HepG2 (cell line): ENCODE measurements at regions not wholly inside any gene's neighbourhood (a gene's known extent, or its start where the extent isn't known, plus 50 kb on each side); places are given as distances from the start of the nearest gene placed in this dataset.

ENCODE experiments used
- ATAC-seq: fragments of 200-7000 bp; cut with Tn5 transposase; 3 replicates; pipeline ENCODE4 v1.9.1; 2020; ENCODE audit warnings: mild to moderate bottlenecking, moderate library complexity
- BruUV-seq: library from RNA; stranded (reverse); fragments of 400-500 nt; replicated peaks from 2 replicates; lab custom pipeline; 2021; lab: Mats Ljungman, UMichigan
- CTCF ChIA-PET: fragments of 300-600 bp; formaldehyde crosslinking; extraction: SDS; loops from one replicate; lab custom pipeline; 2021; ENCODE audit warnings: low total read pairs, inconsistent platforms, low intra/inter-chr PET ratio; lab: Yijun Ruan, JAX
- POLR2A ChIA-PET: fragments of 350-600 bp; sonication (Branson Sonifier 250); formaldehyde crosslinking; loops from one replicate; lab custom pipeline; 2020; ENCODE audit warnings: antibody characterized with exemption, inconsistent platforms; lab: Yijun Ruan, JAX
- DNase-seq: peaks from one replicate; pipeline ENCODE4 v3.0.0-alpha.2; 2015; ENCODE audit warnings: low spot score
- FAIRE-seq: peaks from 3 replicates; lab custom pipeline; 2011; peaks lifted over from hg19 to GRCh38; lab: Jason Lieb, UNC
- H2AFZ ChIP-seq: one replicate; pipeline ENCODE4 v1.6.1; 2011; ENCODE audit warnings: low read length, inconsistent platforms
- H3K27ac ChIP-seq: fragments of 300-600 bp; 3 replicates; pipeline ENCODE4 v1.8.0; 2011; ENCODE audit warnings: mixed run types, mild to moderate bottlenecking, mixed read lengths, low read length, inconsistent platforms; ENCODE audit not compliant: insufficient read depth; ENCODE audit errors: extremely low read length
- H3K27me3 ChIP-seq, 2 experiments: fragments of 200-600 bp in 1 of 2; 2 replicates in 1 of 2; 3 replicates in 1 of 2; pipeline versions ENCODE4 v1.6.0 to v1.8.0; 2011; ENCODE audit warnings: low read length in 2 of 2, mild to moderate bottlenecking in 2 of 2, moderate library complexity in 2 of 2, inconsistent platforms in 1 of 2; ENCODE audit not compliant: insufficient read depth in 2 of 2, control insufficient read depth in 1 of 2
- H3K36me3 ChIP-seq, 2 experiments: fragments of 200-600 bp in 1 of 2; replicated peaks in 1 of 2; 2 replicates in 1 of 2; 3 replicates in 1 of 2; pipeline versions ENCODE4 v1.5.1 to v1.8.0; 2011; ENCODE audit warnings: low read length in 2 of 2, inconsistent platforms in 1 of 2; ENCODE audit not compliant: insufficient read depth in 2 of 2, control insufficient read depth in 1 of 2
- H3K4me1 ChIP-seq: 2 replicates; pipeline ENCODE4 v1.5.1; 2012; ENCODE audit warnings: low read length, inconsistent platforms; ENCODE audit not compliant: insufficient read depth
- H3K4me2 ChIP-seq: 2 replicates; pipeline ENCODE4 v1.6.0; 2011; ENCODE audit warnings: low read depth, low read length, inconsistent platforms
- H3K4me3 ChIP-seq, 3 experiments: fragments of 200-600 bp in 1 of 3; sonication (generic), shearing (Covaris generic) in 1 of 3; replicated peaks in 1 of 3; 2 replicates each; pipeline ENCODE4 v1.5.1; 2011 to 2016; ENCODE audit warnings: low read length in 3 of 3, inconsistent platforms in 2 of 3, low read depth in 2 of 3, mild to moderate bottlenecking in 2 of 3, control low read depth in 1 of 3, mixed read lengths in 1 of 3; ENCODE audit not compliant: insufficient read depth in 1 of 3
- H3K79me2 ChIP-seq: one replicate; pipeline ENCODE4 v1.6.1; 2011; ENCODE audit warnings: low read length, inconsistent platforms; ENCODE audit not compliant: insufficient read depth
- H3K9ac ChIP-seq: 2 replicates; pipeline ENCODE4 v1.6.0; 2011; ENCODE audit warnings: mild to moderate bottlenecking, low read depth, low read length, inconsistent platforms; ENCODE audit not compliant: insufficient read depth
- H3K9me3 ChIP-seq: 2 replicates; pipeline ENCODE4 v1.5.1; 2012; ENCODE audit warnings: mild to moderate bottlenecking, low read length
- H4K20me1 ChIP-seq: 2 replicates; pipeline ENCODE4 v1.6.0; 2011; ENCODE audit warnings: inconsistent platforms, mild to moderate bottlenecking, low read length, moderate library complexity; ENCODE audit not compliant: insufficient read depth
- FOXK1 ChIP-seq: sonication (generic); formaldehyde crosslinking; IDR thresholded peaks from 2 replicates; pipeline ENCODE4 v1.4.0; 2020; ENCODE audit warnings: low read depth, missing genetic modification reagents, borderline replicate concordance
- KDM3A ChIP-seq: IDR thresholded peaks from 2 replicates; pipeline ENCODE4 v1.6.1; 2018; ENCODE audit warnings: low read depth, missing compliant biosample characterization
- KLF12 ChIP-seq: sonication (generic); formaldehyde crosslinking; IDR thresholded peaks from 2 replicates; pipeline ENCODE4 v1.4.0; 2020; ENCODE audit warnings: missing genetic modification reagents, borderline replicate concordance
- STAG1 ChIP-seq: sonication (generic); formaldehyde crosslinking; IDR thresholded peaks from 2 replicates; pipeline ENCODE4 v1.4.0; 2020; ENCODE audit warnings: missing genetic modification reagents
- SYNCRIP ChIP-seq: fragments of 200-400 bp; formaldehyde crosslinking; IDR thresholded peaks from 2 replicates; pipeline ENCODE4 v1.6.1; 2018; ENCODE audit warnings: mild to moderate bottlenecking, low read depth, low read length; ENCODE audit not compliant: insufficient read depth
- XRCC5 ChIP-seq: fragments of 200-400 bp; formaldehyde crosslinking; optimal IDR thresholded peaks from 2 replicates; pipeline ENCODE3; 2017; ENCODE audit warnings: mild to moderate bottlenecking, low read length
- ZC3H13 ChIP-seq: sonication (generic); formaldehyde crosslinking; IDR thresholded peaks from 2 replicates; pipeline ENCODE4 v1.8.1; 2023; ENCODE audit warnings: mild to moderate bottlenecking, missing genetic modification reagents, moderate library complexity
- ZFP37 ChIP-seq: sonication (generic); formaldehyde crosslinking; IDR thresholded peaks from 2 replicates; pipeline ENCODE4 v1.4.0; 2020; ENCODE audit warnings: missing genetic modification reagents, borderline replicate concordance
- ZNF572 ChIP-seq: sonication (generic); formaldehyde crosslinking; IDR thresholded peaks from 2 replicates; pipeline ENCODE4 v1.5.1; 2020; ENCODE audit warnings: mild to moderate bottlenecking, missing genetic modification reagents
- ZNF660 ChIP-seq: sonication (generic); formaldehyde crosslinking; IDR thresholded peaks from 2 replicates; pipeline ENCODE4 v1.5.1; 2020; ENCODE audit warnings: mild to moderate bottlenecking, low read depth, missing genetic modification reagents, borderline replicate concordance
- WGBS: methylation state at CpG from one replicate; pipeline ENCODE4 v1.1.6; 2017; ENCODE audit warnings: low lambda C conversion rate; 5-methylcytosine and 5-hydroxymethylcytosine counted together
- in situ Hi-C: cut with HindIII; loops from 2 replicates; pipeline ENCODE4 v1.10.0; 2017; ENCODE audit warnings: low pct_unique_long_range_greater_than_20kb; ENCODE audit not compliant: extremely low pct_ligation_motif_present
- intact Hi-C: fragments of 100-400 bp; cut with micrococcal nuclease; formaldehyde crosslinking; loops from one replicate; pipeline ENCODE4 v1.10.0; 2022; ENCODE audit not compliant: unreplicated experiment
- TF ChIP-seq, protein P1 (sequence below): sonication (generic); formaldehyde crosslinking; IDR thresholded peaks from 2 replicates; pipeline ENCODE4 v1.4.0; 2020; ENCODE audit warnings: missing genetic modification reagents

DNA sequence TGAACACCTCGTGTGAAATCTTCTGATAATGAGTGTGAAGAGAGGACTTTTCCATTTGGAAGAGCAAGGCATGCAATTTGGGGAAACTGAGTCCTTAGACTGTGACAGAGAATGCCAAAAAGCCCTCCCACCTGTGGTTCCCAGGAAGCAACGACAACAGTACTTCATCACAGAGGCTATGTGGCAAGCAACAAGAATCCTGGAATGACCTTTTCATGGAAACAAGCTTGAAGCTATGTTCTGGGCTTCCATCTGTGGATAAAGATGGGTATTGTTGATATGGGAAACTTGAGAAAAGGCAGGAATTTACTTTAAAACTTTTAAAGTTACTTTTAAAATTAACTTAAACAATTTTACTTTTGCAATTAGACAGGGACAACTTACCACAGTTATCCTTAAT is 131.2 kb upstream of the ANKH start:
- BruUV-seq, result no TSS peak
- POLR2A ChIA-PET, result no interaction called here
- Histone ChIP-seq H3K4me1 (peaks cover 33% of the 10 kb centered on the region), H3K9ac (no peak overlapping the region), H4K20me1 (no peaks in the 10 kb centered on the region), H3K79me2 (no peaks in the 10 kb centered on the region), H3K36me3 (no peaks in the 10 kb centered on the region), H3K27me3 (peaks cover 0 to 9% of the 10 kb centered on the region in 2 experiments; a peak in 1 of 5 replicates), H3K4me3 (no peak overlapping the region), H3K27ac (no peak overlapping the region), H3K4me2 (no peak overlapping the region), H3K9me3 (0 out of 2 replicates have a peak, but pooled peaks cover 5% of the 10 kb centered on the region), H2AFZ (no peak overlapping the region)
- 0% methylated on average over 2 of the region's 2 CpGs for WGBS
- ATAC-seq, result no peak
- in situ Hi-C loops, result loop anchor here (5.0 kb wide), 1 partner anchor 45 kb away; no protein-coding TSS in a partner anchor
- intact Hi-C loops, result loop anchor here (1.0 to 2.0 kb wide), 4 partner anchors 45 to 318 kb away; no protein-coding TSS in a partner anchor
- TF ChIP-seq STAG1 (CRISPR knock-in tag) (no peak), ZFP37 (CRISPR knock-in tag) (no peak), ZC3H13 (CRISPR knock-in tag) (no peak)
- TF ChIP-seq, protein P1, sequence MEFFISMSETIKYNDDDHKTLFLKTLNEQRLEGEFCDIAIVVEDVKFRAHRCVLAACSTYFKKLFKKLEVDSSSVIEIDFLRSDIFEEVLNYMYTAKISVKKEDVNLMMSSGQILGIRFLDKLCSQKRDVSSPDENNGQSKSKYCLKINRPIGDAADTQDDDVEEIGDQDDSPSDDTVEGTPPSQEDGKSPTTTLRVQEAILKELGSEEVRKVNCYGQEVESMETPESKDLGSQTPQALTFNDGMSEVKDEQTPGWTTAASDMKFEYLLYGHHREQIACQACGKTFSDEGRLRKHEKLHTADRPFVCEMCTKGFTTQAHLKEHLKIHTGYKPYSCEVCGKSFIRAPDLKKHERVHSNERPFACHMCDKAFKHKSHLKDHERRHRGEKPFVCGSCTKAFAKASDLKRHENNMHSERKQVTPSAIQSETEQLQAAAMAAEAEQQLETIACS, result no peak
- CTCF ChIA-PET, result interaction anchor here (1.2 to 3.8 kb wide), 4 partner anchors 11 to 317 kb away, joined by 5 to 30 read pairs (median 10); no protein-coding TSS in a partner anchor
- DNase-seq, result no peak
- FAIRE-seq, result no peak

DNA sequence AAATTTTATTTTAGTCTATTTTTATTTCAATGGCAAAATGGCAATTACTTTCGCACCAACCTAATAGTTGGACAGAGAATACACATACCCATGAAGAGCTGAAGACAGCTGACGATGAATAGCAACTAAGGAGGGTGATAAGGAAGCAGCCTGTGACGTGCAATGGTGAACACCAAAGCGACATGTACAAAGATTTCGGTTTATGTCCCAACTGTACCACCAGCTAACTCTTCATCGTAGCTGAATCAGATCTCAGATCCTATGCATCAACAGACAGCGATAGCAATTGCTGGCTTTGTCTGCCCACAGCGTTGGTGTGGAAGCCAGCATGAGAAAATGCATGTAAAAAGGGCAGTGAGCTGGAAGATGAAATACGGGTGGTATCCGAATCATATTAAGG is 130.6 kb upstream of the ANKH start:
- no TSS peak for BruUV-seq
- TF ChIP-seq SYNCRIP (no peak), FOXK1 (no peak), KLF12 (CRISPR knock-in tag) (no peak), XRCC5 (no peak), KDM3A (no peak), ZNF572 (no peak), ZNF660 (no peak)
- no peak overlapping the region for H3K4me3 ChIP-seq
- peaks cover 0 to 9% of the 10 kb centered on the region in 2 experiments; a peak in 1 of 5 replicates for H3K27me3 ChIP-seq
- intact Hi-C loops (loop anchor here (2.0 kb wide), 2 partner anchors 129 to 317 kb away; no protein-coding TSS in a partner anchor), in situ Hi-C loops (loop anchor here (5.0 kb wide), 1 partner anchor 45 kb away; no protein-coding TSS in a partner anchor)
- peaks cover 31% of the 10 kb centered on the region for H3K4me1 ChIP-seq
- no peak overlapping the region for H3K27ac ChIP-seq
- H3K4me2 ChIP-seq, result no peak overlapping the region
- FAIRE-seq (no peak), ATAC-seq (no peak), DNase-seq (no peak)
- no peaks in the 10 kb centered on the region for H3K79me2 ChIP-seq
- H3K36me3 ChIP-seq, result no peaks in the 10 kb centered on the region
- 0 out of 2 replicates have a peak, but pooled peaks cover 5% of the 10 kb centered on the region for H3K9me3 ChIP-seq
- H3K9ac ChIP-seq, result no peak overlapping the region
- ChIA-PET CTCF (interaction anchor here (3.8 kb wide), 1 partner anchor 275 kb away, joined by 30 read pairs; no protein-coding TSS in a partner anchor), POLR2A (no interaction called here)
- no peaks in the 10 kb centered on the region for H4K20me1 ChIP-seq
- H2AFZ ChIP-seq, result no peak overlapping the region
- 50% methylated on average over 10 of the region's 10 CpGs for WGBS
